GM12878 (cell line): ENCODE measurements at regions not wholly inside any gene's neighbourhood (a gene's known extent, or its start where the extent isn't known, plus 50 kb on each side); places are given as distances from the start of the nearest gene placed in this dataset.

Experiments
- ATAC-seq: fragments of 200-7000 bp; cut with Tn5 transposase; 3 replicates; pipeline ENCODE4 v1.9.1; 2020; ENCODE audit warnings: mild to moderate bottlenecking, moderate library complexity
- BruUV-seq: library from RNA; stranded (reverse); fragments of 400-500 nt; replicated peaks from 2 replicates; lab custom pipeline; 2021; lab: Mats Ljungman, UMichigan
- CTCF ChIA-PET: fragments of 300-600 bp; sonication (Branson Sonifier 250); formaldehyde crosslinking; extraction: SDS; loops from one replicate; lab custom pipeline; 2021; ENCODE audit warnings: inconsistent platforms; lab: Yijun Ruan, JAX
- POLR2A ChIA-PET: fragments of 350-600 bp; formaldehyde crosslinking; extraction: SDS; loops from one replicate; lab custom pipeline; 2021; ENCODE audit warnings: inconsistent platforms; lab: Charles Lee
- RAD21 ChIA-PET: fragments of 300-600 bp; sonication (Branson Sonifier 250); formaldehyde crosslinking; loops from one replicate; lab custom pipeline; 2023; ENCODE audit warnings: antibody characterized with exemption; ENCODE audit not compliant: unreplicated experiment; lab: Charles Lee
- SMC1A ChIA-PET: fragments of 300-600 bp; sonication (Branson Sonifier 250); formaldehyde crosslinking; loops from one replicate; lab custom pipeline; 2023; ENCODE audit not compliant: unreplicated experiment, uncharacterized antibody; lab: Charles Lee
- DNase-seq: peaks from one replicate; pipeline ENCODE4 v3.0.0-alpha.2; 2011; ENCODE audit warnings: low read depth, low spot score
- FAIRE-seq: peaks from 3 replicates; lab custom pipeline; 2011; peaks lifted over from hg19 to GRCh38; lab: Jason Lieb, UNC
- H2AFZ ChIP-seq: 2 replicates; pipeline ENCODE4 v1.6.0; 2011; ENCODE audit warnings: low read depth, low read length, control low read depth; ENCODE audit not compliant: control insufficient read depth
- H3K27ac ChIP-seq: 2 replicates; pipeline ENCODE4 v1.5.1; 2011; ENCODE audit warnings: control low read depth; ENCODE audit not compliant: control insufficient read depth, insufficient read depth
- H3K27me3 ChIP-seq, 2 experiments: replicated peaks in 1 of 2; 2 replicates each; pipeline versions ENCODE4 v1.6.0 to v1.6.1; 2011; ENCODE audit warnings: low read length in 1 of 2; ENCODE audit not compliant: control insufficient read depth in 2 of 2, insufficient read depth in 2 of 2
- H3K36me3 ChIP-seq, 2 experiments: 2 replicates each; pipeline ENCODE4 v1.5.1; 2011; ENCODE audit warnings: low read length in 1 of 2; ENCODE audit not compliant: control insufficient read depth in 2 of 2, insufficient read depth in 2 of 2
- H3K4me1 ChIP-seq: 2 replicates; pipeline ENCODE4 v1.6.1; 2011; ENCODE audit warnings: mild to moderate bottlenecking, low read length, moderate library complexity, mixed read lengths; ENCODE audit not compliant: control insufficient read depth, insufficient read depth
- H3K4me2 ChIP-seq: 2 replicates; pipeline ENCODE4 v1.6.0; 2011; ENCODE audit warnings: control low read depth; ENCODE audit not compliant: control insufficient read depth, insufficient read depth
- H3K4me3 ChIP-seq: fragments of 200-600 bp; sonication (generic); 2 replicates; pipeline ENCODE4 v1.5.1; 2016
- H3K79me2 ChIP-seq: 2 replicates; pipeline ENCODE4 v1.6.0; 2011; ENCODE audit warnings: low read length; ENCODE audit not compliant: control insufficient read depth, insufficient read depth
- H3K9ac ChIP-seq: 2 replicates; pipeline ENCODE4 v1.8.0; 2011; ENCODE audit warnings: low read length, control low read depth, mixed read lengths; ENCODE audit not compliant: control insufficient read depth, insufficient read depth
- H3K9me3 ChIP-seq: replicated peaks from 3 replicates; pipeline ENCODE4 v1.5.1; 2011; ENCODE audit warnings: mild to moderate bottlenecking, low read length; ENCODE audit not compliant: control insufficient read depth, insufficient read depth
- H4K20me1 ChIP-seq: 2 replicates; pipeline ENCODE4 v1.6.0; 2011; ENCODE audit not compliant: control insufficient read depth, insufficient read depth
- CBFB ChIP-seq: IDR thresholded peaks from 2 replicates; pipeline ENCODE4 v1.6.1; 2016; ENCODE audit warnings: antibody characterized with exemption, low read depth
- MEF2A ChIP-seq: IDR thresholded peaks from 2 replicates; pipeline ENCODE4 v1.6.1; 2011; ENCODE audit warnings: low read depth, mild to moderate bottlenecking, low read length, moderate library complexity; ENCODE audit not compliant: insufficient read depth
- MEF2B ChIP-seq: fragments of 450-650 bp; IDR thresholded peaks from 2 replicates; pipeline ENCODE4 v1.6.1; 2018; ENCODE audit warnings: mild to moderate bottlenecking, moderate library complexity; ENCODE audit not compliant: partially characterized antibody, poor library complexity, severe bottlenecking
- RUNX3 ChIP-seq: IDR thresholded peaks from 2 replicates; pipeline ENCODE4 v1.6.1; 2012; ENCODE audit warnings: low read length, inconsistent platforms
- WGBS: methylation state at CpG from one replicate; pipeline ENCODE4 v1.1.6; 2016; ENCODE audit warnings: low lambda C conversion rate; ENCODE audit not compliant: insufficient replicate concordance, insufficient coverage; ENCODE audit errors: missing lambda C conversion rate; 5-methylcytosine and 5-hydroxymethylcytosine counted together
- in situ Hi-C: fragments of 300-500 bp; cut with MboI; formaldehyde crosslinking; loops from 9 replicates; pipeline ENCODE4 v1.14.3; 2018; ENCODE audit warnings: mixed read lengths
- intact Hi-C: fragments of 100-400 bp; cut with micrococcal nuclease; formaldehyde crosslinking; loops from one replicate; pipeline ENCODE4 v1.14.2; 2022; ENCODE audit not compliant: unreplicated experiment
- TF ChIP-seq, protein P1 (sequence below): fragments of 450-650 bp; formaldehyde crosslinking; IDR thresholded peaks from 2 replicates; pipeline ENCODE4 v1.4.0; 2022; ENCODE audit warnings: mild to moderate bottlenecking, moderate library complexity

DNA sequence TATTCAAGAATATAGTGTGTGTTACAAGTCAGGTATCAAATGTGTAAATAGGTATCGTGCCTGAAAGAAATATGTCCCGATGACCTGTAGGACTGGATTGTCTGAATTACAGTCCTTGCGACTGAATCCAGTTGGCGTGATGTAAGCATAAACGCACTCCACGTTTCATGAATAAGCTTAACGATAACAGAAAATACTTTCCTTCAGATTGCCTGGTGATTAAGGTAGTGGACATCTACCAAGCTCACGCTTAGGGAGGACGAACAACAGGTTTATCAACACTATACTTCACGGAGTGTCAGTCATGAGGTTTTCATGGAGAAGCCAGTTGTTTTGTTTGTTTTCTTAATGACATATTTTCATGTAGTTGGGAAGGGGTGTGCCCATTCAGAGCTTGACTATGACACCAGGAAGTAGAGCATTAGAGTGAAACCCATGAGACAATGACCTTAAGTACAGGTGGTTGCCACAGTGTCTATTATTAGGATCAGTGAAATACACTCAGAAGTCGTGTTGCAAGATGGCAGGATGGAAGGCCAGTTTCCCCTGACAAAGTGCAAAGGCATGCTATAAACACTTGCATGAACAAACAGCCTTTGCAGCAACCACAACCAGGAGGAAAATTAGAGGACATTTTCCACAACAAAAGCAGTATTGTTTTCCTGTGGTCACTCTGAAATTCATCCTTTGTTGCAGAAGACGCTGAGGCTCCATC lies 305.8 kb upstream of the PRDM1 start:
- H3K9ac ChIP-seq: no peak overlapping the region
- H4K20me1 ChIP-seq: no peaks in the 10 kb centered on the region
- ChIA-PET POLR2A (interaction anchor here (0.8 to 1.4 kb wide), 2 partner anchors 10 to 18 kb away, joined by 3 to 6 read pairs; no protein-coding TSS in a partner anchor), SMC1A (interaction anchor here (0.6 to 1.0 kb wide), 4 partner anchors 9 to 913 kb away, joined by 3 read pairs; no protein-coding TSS in a partner anchor), CTCF (interaction anchor here (0.8 to 1.9 kb wide), 2 partner anchors 10 to 11 kb away, joined by 3 to 7 read pairs; no protein-coding TSS in a partner anchor), RAD21 (no interaction called here)
- H2AFZ ChIP-seq: no peak overlapping the region
- 80% methylated on average over 12 of the region's 12 CpGs for WGBS
- ATAC-seq (peak; percentile 76), DNase-seq (no peak), FAIRE-seq (no peak)
- intact Hi-C loops (no loop called here), in situ Hi-C loops (no loop called here)
- H3K4me2 ChIP-seq: no peak overlapping the region
- H3K27me3 ChIP-seq: no peaks in the 10 kb centered on the region
- no peaks in the 10 kb centered on the region for H3K4me1 ChIP-seq
- no TSS peak for BruUV-seq
- TF ChIP-seq CBFB (no peak), MEF2A (0 out of 2 replicates have a peak, but pooled peaks have one; percentile 49), MEF2B (peak; percentile 17), RUNX3 (0 out of 2 replicates have a peak, but pooled peaks have one; percentile 6)
- TF ChIP-seq, protein P1, sequence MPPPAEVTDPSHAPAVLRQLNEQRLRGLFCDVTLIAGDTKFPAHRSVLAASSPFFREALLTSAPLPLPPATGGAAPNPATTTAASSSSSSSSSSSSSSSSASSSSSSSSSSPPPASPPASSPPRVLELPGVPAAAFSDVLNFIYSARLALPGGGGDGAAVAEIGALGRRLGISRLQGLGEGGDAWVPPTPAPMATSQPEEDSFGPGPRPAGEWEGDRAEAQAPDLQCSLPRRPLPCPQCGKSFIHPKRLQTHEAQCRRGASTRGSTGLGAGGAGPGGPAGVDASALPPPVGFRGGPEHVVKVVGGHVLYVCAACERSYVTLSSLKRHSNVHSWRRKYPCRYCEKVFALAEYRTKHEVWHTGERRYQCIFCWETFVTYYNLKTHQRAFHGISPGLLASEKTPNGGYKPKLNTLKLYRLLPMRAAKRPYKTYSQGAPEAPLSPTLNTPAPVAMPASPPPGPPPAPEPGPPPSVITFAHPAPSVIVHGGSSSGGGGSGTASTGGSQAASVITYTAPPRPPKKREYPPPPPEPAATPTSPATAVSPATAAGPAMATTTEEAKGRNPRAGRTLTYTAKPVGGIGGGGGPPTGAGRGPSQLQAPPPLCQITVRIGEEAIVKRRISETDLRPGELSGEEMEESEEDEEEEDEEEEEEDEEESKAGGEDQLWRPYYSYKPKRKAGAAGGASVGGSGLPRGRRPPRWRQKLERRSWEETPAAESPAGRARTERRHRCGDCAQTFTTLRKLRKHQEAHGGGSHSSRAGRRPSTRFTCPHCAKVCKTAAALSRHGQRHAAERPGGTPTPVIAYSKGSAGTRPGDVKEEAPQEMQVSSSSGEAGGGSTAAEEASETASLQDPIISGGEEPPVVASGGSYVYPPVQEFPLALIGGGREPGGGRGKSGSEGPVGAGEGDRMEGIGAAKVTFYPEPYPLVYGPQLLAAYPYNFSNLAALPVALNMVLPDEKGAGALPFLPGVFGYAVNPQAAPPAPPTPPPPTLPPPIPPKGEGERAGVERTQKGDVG: no peak
- H3K9me3 ChIP-seq: peaks cover 3% of the 10 kb centered on the region; the same call in 2 of the 3 replicates
- H3K36me3 ChIP-seq: no peaks in the 10 kb centered on the region
- no peak overlapping the region for H3K27ac ChIP-seq
- H3K4me3 ChIP-seq: no peak overlapping the region
- H3K79me2 ChIP-seq: no peaks in the 10 kb centered on the region
